WTC11 (cell line): ENCODE measurements at regions not wholly inside any gene's neighbourhood (a gene's known extent, or its start where the extent isn't known, plus 50 kb on each side); places are given as distances from the start of the nearest gene placed in this dataset.
A peak's percentile ranks its signal among the peaks of the same experiment; 100 is the strongest.

ENCODE experiments used
- ATAC-seq: fragments of 200-7000 bp; cut with Tn5 transposase; 2 replicates; pipeline ENCODE4 v1.10.0; 2021; ENCODE audit warnings: mild to moderate bottlenecking, moderate library complexity
- CTCF ChIA-PET: fragments of 300-600 bp; sonication (Branson Sonifier 250); formaldehyde crosslinking; loops from one replicate; lab custom pipeline; 2021; ENCODE audit warnings: antibody characterized with exemption; lab: Charles Lee
- POLR2A ChIA-PET: fragments of 350-600 bp; sonication (Branson Sonifier 250); formaldehyde crosslinking; loops from one replicate; lab custom pipeline; 2021; ENCODE audit warnings: antibody characterized with exemption; lab: Charles Lee
- DNase-seq: peaks from one replicate; pipeline ENCODE4 v3.0.0; 2021; ENCODE audit warnings: low spot score
- H3K27ac Mint-ChIP-seq: 2 replicates; pipeline ENCODE4 v1.8.0; 2021; ENCODE audit warnings: mixed read lengths
- H3K27me3 Mint-ChIP-seq: 2 replicates; pipeline ENCODE4 v1.8.0; 2021; ENCODE audit warnings: low read depth, mild to moderate bottlenecking, moderate library complexity, mixed read lengths
- H3K36me3 Mint-ChIP-seq: 2 replicates; pipeline ENCODE4 v1.8.0; 2021; ENCODE audit warnings: mixed read lengths
- H3K4me1 Mint-ChIP-seq: 2 replicates; pipeline ENCODE4 v1.8.0; 2022; ENCODE audit warnings: mixed read lengths
- H3K4me3 Mint-ChIP-seq: 2 replicates; pipeline ENCODE4 v1.8.0; 2021; ENCODE audit warnings: mild to moderate bottlenecking, moderate library complexity, mixed read lengths
- H3K9me3 Mint-ChIP-seq: 2 replicates; pipeline ENCODE4 v1.8.0; 2021; ENCODE audit warnings: mixed read lengths
- ATF3 ChIP-seq: sonication (generic); formaldehyde crosslinking; conservative IDR thresholded peaks from 2 replicates; pipeline ENCODE4 v1.8.1; 2022; ENCODE audit warnings: mild to moderate bottlenecking, missing genetic modification reagents
- CREB1 ChIP-seq: sonication (generic); formaldehyde crosslinking; IDR thresholded peaks from 2 replicates; pipeline ENCODE4 v1.8.0; 2023; ENCODE audit warnings: mild to moderate bottlenecking, missing genetic modification reagents
- CTCF ChIP-seq: fragments of 200-600 bp; IDR thresholded peaks from 2 replicates; pipeline ENCODE4 v1.8.0; 2022; ENCODE audit warnings: antibody characterized with exemption
- E2F1 ChIP-seq: sonication (generic); formaldehyde crosslinking; IDR thresholded peaks from 2 replicates; pipeline ENCODE4 v1.8.0; 2022; ENCODE audit warnings: mild to moderate bottlenecking, missing genetic modification reagents
- ELF4 ChIP-seq: sonication (generic); formaldehyde crosslinking; IDR thresholded peaks from 2 replicates; pipeline ENCODE4 v1.8.1; 2022; ENCODE audit warnings: low read depth, mild to moderate bottlenecking, moderate library complexity, missing genetic modification reagents
- EMX1 ChIP-seq: fragments of 250-450 bp; sonication (Bioruptor Pico); IDR thresholded peaks from 2 replicates; pipeline ENCODE4 v1.8.0; 2021; ENCODE audit warnings: mild to moderate bottlenecking
- ERG ChIP-seq: fragments of 250-450 bp; sonication (Bioruptor Pico); IDR thresholded peaks from 2 replicates; pipeline ENCODE4 v1.8.0; 2021; ENCODE audit warnings: mild to moderate bottlenecking
- FOXJ3 ChIP-seq: sonication (generic); formaldehyde crosslinking; IDR thresholded peaks from 2 replicates; pipeline ENCODE4 v1.9.0; 2021; ENCODE audit warnings: missing genetic modification reagents, mild to moderate bottlenecking, borderline replicate concordance
- FOXP4 ChIP-seq: sonication (generic); formaldehyde crosslinking; IDR thresholded peaks from 2 replicates; pipeline ENCODE4 v1.8.0; 2022; ENCODE audit warnings: mild to moderate bottlenecking, missing genetic modification reagents
- HMGA2 ChIP-seq: fragments of 250-450 bp; sonication (Bioruptor Pico); IDR thresholded peaks from 2 replicates; pipeline ENCODE4 v1.4.0; 2021; ENCODE audit warnings: mild to moderate bottlenecking, moderate library complexity
- HMGXB4 ChIP-seq: sonication (generic); formaldehyde crosslinking; IDR thresholded peaks from 2 replicates; pipeline ENCODE4 v1.8.1; 2023; ENCODE audit warnings: mild to moderate bottlenecking, moderate library complexity, missing genetic modification reagents
- NFYB ChIP-seq: sonication (generic); formaldehyde crosslinking; conservative IDR thresholded peaks from 2 replicates; pipeline ENCODE4 v1.8.0; 2022; ENCODE audit warnings: low read depth, missing genetic modification reagents
- RORB ChIP-seq: fragments of 250-450 bp; sonication (Bioruptor Pico); IDR thresholded peaks from 2 replicates; pipeline ENCODE4 v1.9.0; 2021; ENCODE audit warnings: mild to moderate bottlenecking
- ZNF121 ChIP-seq: sonication (generic); formaldehyde crosslinking; IDR thresholded peaks from 2 replicates; pipeline ENCODE4 v1.8.0; 2023; ENCODE audit warnings: missing genetic modification reagents
- ZNF263 ChIP-seq: sonication (generic); formaldehyde crosslinking; IDR thresholded peaks from 2 replicates; pipeline ENCODE4 v1.8.1; 2022; ENCODE audit warnings: low read depth, mild to moderate bottlenecking, moderate library complexity, missing genetic modification reagents
- ZNF281 ChIP-seq: sonication (generic); formaldehyde crosslinking; IDR thresholded peaks from 2 replicates; pipeline ENCODE4 v1.8.0; 2023; ENCODE audit warnings: mild to moderate bottlenecking, missing genetic modification reagents

- TF ChIP-seq FOXP4 (CRISPR knock-in tag): no peak
- TF ChIP-seq EMX1 (CRISPR knock-in tag): no peak
These were observed 80.6 kb upstream of the IPO9 start (continued) for GRCh38 chr1:201748335-201748734.

- Mint-ChIP-seq H3K4me3 (no peak overlapping the region), H3K27ac (no peak overlapping the region; the same call in 1 of the 2 replicates), H3K36me3 (no peaks in the 10 kb centered on the region), H3K27me3 (no peaks in the 10 kb centered on the region), H3K4me1 (peaks cover 76% of the 10 kb centered on the region)
- ATAC-seq: no peak
- ChIA-PET CTCF (interaction anchor here (12.8 kb wide), 1 partner anchor 45 kb away, joined by 133 read pairs; no protein-coding TSS in a partner anchor), POLR2A (interaction anchor here (1.1 kb wide), 1 partner anchor 9 kb away, joined by 3 read pairs; no protein-coding TSS in a partner anchor)
- DNase-seq: no peak
- TF ChIP-seq ZNF121 (CRISPR knock-in tag): peak; percentile 49; the same call in 1 of the 2 replicates
- TF ChIP-seq ZNF263 (CRISPR knock-in tag): no peak
- TF ChIP-seq, all 79 proteins: peak for 1
- no peaks in the 10 kb centered on the region for H3K9me3 Mint-ChIP-seq
These were observed 79.8 kb upstream of the IPO9 start for GRCh38 chr1:201749059-201749690.

- ChIA-PET POLR2A (no interaction called here), CTCF (no interaction called here)
- peaks cover 79% of the 10 kb centered on the region for H3K4me1 Mint-ChIP-seq
- no peaks in the 10 kb centered on the region for H3K36me3 Mint-ChIP-seq
- no peaks in the 10 kb centered on the region for H3K27me3 Mint-ChIP-seq
- no peak for DNase-seq
- no peak for ATAC-seq
- no peak for TF ChIP-seq FOXJ3 (CRISPR knock-in tag)
- no peak for TF ChIP-seq RORB (CRISPR knock-in tag)
- no peak for TF ChIP-seq ELF4
- no peak for TF ChIP-seq CREB1
- TF ChIP-seq E2F1 (CRISPR knock-in tag): no peak
- no peaks in the 10 kb centered on the region for H3K9me3 Mint-ChIP-seq
- no peak overlapping the region for H3K4me3 Mint-ChIP-seq
- peak overlapping the region; percentile 35; the same call in 1 of the 2 replicates for H3K27ac Mint-ChIP-seq
These were observed 78.8 kb upstream of the IPO9 start for GRCh38 chr1:201750120-201750519.

- Mint-ChIP-seq H3K36me3 (no peaks in the 10 kb centered on the region), H3K4me3 (no peak overlapping the region), H3K27ac (peak overlapping the region; percentile 38; the same call in 1 of the 2 replicates), H3K4me1 (peaks cover 74% of the 10 kb centered on the region), H3K27me3 (no peaks in the 10 kb centered on the region), H3K9me3 (no peaks in the 10 kb centered on the region)
- ChIA-PET CTCF (no interaction called here), POLR2A (no interaction called here)
- no peak for ATAC-seq
- no peak for DNase-seq
- no peak for TF ChIP-seq ZNF281 (CRISPR knock-in tag)
- TF ChIP-seq CTCF: no peak
- no peak for TF ChIP-seq HMGXB4 (CRISPR knock-in tag)
- no peak for TF ChIP-seq EMX1 (CRISPR knock-in tag)
- no peak for TF ChIP-seq HMGA2 (CRISPR knock-in tag)
- TF ChIP-seq E2F1 (CRISPR knock-in tag): no peak
- no peak for TF ChIP-seq ZNF263 (CRISPR knock-in tag)
- TF ChIP-seq ERG (CRISPR knock-in tag): no peak
- no peak for TF ChIP-seq ZNF121 (CRISPR knock-in tag)
- TF ChIP-seq ATF3 (CRISPR knock-in tag): no peak
- no peak for TF ChIP-seq NFYB (CRISPR knock-in tag)
These were observed 78.0 kb upstream of the IPO9 start for GRCh38 chr1:201750934-201751333.
